Peyer's patch (tissue), 4 donors: ENCODE measurements at regions not wholly inside any gene's neighbourhood (a gene's known extent, or its start where the extent isn't known, plus 50 kb on each side); places are given as distances from the start of the nearest gene placed in this dataset.

Experiments
- POLR2A ChIP-seq, 2 donors: fragments of 450-650 bp; IDR thresholded peaks; one replicate each; pipeline ENCODE4 v1.5.1; 2017; ENCODE audit warnings: antibody characterized with exemption in 2 of 2, mild to moderate bottlenecking in 2 of 2, moderate library complexity in 2 of 2
- TF ChIP-seq, protein P1 (sequence below), 6 experiments: fragments of 450-650 bp in 4 of 6; fragments of 200-600 bp in 2 of 6; sonication (generic) in 1 of 6; IDR thresholded peaks; one replicate each; pipeline ENCODE4 v1.5.1; 2017 to 2019; ENCODE audit warnings: antibody characterized with exemption in 6 of 6, mild to moderate bottlenecking in 3 of 6, moderate library complexity in 1 of 6

DNA sequence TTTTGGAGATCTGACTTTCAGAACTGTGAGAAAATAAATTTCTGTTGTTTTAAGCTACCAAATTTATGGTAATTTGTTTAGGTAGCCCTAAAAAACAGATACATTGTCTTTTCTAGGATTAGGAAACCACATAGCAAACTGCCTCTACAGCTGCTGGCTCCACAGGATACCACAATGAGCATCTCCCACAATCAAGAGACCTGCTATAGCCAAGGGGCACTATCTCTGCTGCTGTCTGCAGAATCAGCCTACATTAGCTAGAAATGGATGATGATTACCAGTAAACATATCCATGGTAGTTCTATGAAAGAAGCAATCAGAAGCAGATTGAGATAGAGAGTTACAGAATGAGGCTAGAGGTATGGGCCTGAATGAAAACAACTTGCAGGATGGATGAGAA lies 244.4 kb upstream of the NDST4 start:
- no peak for TF ChIP-seq POLR2A (IDR thresholded peaks at IDR 0.05)
- TF ChIP-seq, protein P1, sequence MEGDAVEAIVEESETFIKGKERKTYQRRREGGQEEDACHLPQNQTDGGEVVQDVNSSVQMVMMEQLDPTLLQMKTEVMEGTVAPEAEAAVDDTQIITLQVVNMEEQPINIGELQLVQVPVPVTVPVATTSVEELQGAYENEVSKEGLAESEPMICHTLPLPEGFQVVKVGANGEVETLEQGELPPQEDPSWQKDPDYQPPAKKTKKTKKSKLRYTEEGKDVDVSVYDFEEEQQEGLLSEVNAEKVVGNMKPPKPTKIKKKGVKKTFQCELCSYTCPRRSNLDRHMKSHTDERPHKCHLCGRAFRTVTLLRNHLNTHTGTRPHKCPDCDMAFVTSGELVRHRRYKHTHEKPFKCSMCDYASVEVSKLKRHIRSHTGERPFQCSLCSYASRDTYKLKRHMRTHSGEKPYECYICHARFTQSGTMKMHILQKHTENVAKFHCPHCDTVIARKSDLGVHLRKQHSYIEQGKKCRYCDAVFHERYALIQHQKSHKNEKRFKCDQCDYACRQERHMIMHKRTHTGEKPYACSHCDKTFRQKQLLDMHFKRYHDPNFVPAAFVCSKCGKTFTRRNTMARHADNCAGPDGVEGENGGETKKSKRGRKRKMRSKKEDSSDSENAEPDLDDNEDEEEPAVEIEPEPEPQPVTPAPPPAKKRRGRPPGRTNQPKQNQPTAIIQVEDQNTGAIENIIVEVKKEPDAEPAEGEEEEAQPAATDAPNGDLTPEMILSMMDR (IDR thresholded peaks at IDR 0.05): no peak
